HG03103 (cell line): ENCODE measurements at regions not wholly inside any gene's neighbourhood (a gene's known extent, or its start where the extent isn't known, plus 50 kb on each side); places are given as distances from the start of the nearest gene placed in this dataset.

Source experiments
- ATAC-seq: cut with Tn5 transposase; IDR thresholded peaks from one replicate; pipeline ENCODE4 v1.9.1; 2021; ENCODE audit warnings: low read depth; ENCODE audit not compliant: unreplicated experiment

- ATAC-seq, result no peak
Observed at GRCh38 chr3:177746337-177746933, 549.2 kb upstream of the TBL1XR1 start.

DNA sequence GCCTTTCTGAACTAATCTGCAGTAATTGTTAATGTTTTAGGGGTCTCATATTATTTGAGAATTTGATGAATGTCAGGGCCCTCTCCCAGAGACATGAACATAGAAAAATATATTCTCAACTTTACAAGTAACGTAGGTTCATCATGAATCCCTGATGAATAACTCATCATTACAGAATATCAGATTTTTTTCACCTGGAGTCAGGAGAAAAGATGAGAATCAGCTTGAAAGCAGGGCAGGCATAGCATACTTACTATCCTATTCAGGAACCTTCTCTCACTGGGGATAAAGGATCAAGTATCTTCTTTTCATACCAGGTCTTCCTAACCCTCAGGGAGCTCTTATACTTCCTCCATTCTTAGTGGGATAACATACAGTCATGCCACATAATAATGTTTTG lies 552.6 kb upstream of the TBL1XR1 start:
- no peak for ATAC-seq

GRCh38 chr3:177750436-177750835 lies 553.2 kb upstream of the TBL1XR1 start:
- ATAC-seq, result no peak

DNA sequence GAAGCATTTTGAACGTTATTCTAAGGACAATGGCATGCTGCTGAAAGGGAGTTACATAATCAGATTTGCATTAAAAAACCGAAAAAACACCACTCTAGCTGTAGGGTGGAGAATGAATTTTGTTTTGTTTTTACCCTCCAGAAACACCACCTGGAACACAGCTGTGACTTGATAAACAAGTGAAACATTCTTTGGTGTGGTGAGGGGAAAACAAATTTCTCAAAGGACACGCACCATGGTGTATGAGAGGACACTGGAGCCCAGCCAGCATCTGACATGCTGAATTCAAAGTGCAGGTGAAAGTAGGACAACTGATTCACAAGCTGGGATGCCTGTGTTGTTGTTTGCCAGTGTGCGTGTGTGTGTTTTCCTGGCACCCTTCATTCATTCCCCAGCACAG lies 554.5 kb upstream of the TBL1XR1 start:
- ATAC-seq, result no peak

- ATAC-seq, result no peak
Observed at GRCh38 chr3:177752831-177753230, 555.5 kb upstream of the TBL1XR1 start.

DNA sequence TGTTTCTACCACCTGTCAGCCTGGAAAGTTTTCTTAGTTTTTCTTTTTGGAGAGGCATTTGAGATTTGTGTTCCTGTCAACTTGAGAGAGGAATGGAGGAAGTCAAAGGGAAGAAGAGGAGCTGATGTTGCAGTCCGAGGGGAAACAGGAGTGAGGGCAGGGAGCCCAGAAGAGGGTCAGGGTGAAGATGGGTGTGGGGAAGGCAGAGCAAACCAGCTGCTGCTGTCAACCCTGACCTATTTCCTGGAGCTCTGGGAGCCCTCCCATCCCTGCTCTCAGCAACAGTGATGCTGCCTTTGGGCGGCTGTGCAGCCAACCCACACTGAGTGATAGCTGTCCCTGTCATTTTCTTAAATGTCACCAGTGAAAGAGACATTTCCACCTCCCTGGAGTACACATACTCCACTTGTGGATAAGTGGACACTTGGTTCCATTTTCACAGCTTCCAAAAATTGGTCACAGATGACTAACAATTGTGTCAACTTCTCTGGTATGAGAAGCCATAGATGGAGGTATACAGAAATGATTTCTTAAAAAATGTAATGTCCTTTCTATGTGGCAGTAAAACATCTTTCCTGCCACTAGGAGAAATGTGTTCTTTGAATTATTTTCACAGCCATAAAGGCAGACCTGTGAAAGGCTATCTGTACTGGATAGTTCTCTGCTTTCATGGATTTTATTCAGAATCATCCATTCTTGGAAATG lies 556.3 kb upstream of the TBL1XR1 start:
- no peak for ATAC-seq

GRCh38 chr3:177754508-177754921 lies 557.2 kb upstream of the TBL1XR1 start:
- ATAC-seq, result no peak

GRCh38 chr3:177758126-177758525 lies 560.8 kb upstream of the TBL1XR1 start:
- ATAC-seq, result no peak

- ATAC-seq, result no peak
Observed at GRCh38 chr3:177760803-177761202, 563.5 kb upstream of the TBL1XR1 start.

DNA sequence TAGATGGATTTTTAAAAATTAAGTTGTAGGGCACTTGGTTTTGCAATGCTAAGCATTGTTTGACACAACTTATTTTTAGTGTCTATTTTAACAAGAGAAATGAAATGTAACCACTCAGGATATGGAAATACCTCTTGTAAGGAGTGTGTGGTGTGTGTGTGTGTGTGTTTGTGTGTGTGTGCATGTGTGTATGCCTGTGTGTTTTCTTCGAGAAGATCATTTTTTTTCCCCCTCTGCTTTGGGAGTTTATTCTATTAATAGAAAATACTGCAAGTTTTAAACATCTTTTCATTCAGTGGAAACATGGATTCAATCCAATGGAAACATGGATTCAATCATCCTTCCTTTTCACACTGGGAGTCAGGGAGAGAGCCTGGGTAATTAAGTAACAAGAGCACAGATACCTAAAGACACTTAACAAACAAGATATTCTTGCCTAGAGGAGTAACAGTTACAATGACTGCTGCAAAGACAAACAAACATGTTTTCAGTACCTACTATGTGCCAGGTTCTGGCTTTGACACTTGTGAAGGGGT lies 567.2 kb upstream of the TBL1XR1 start:
- ATAC-seq, result no peak

DNA sequence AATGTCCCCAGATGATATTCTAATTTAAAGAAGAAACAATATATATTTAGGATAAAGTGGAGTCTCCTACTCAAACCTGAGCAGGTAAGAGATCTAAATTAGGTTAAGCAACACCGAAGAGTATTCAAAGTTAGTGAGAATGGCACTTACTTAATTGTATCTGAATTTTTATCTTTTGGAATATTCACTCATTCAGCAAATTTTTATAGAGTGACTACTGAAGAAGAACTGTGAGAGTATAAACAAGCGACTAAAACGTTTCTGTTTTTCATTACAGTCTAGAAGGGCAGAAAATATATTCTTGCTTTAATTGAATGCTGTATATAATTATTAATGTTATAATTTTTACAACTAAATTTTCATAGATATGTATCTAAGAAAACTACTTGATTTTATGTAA lies 567.7 kb upstream of the TBL1XR1 start:
- ATAC-seq, result no peak

- no peak for ATAC-seq
Observed at GRCh38 chr3:177770383-177771230, 573.3 kb upstream of the TBL1XR1 start.

GRCh38 chr3:177771780-177772179 lies 574.5 kb upstream of the TBL1XR1 start:
- ATAC-seq, result no peak

GRCh38 chr3:177772908-177773557 lies 575.8 kb upstream of the TBL1XR1 start:
- no peak for ATAC-seq

DNA sequence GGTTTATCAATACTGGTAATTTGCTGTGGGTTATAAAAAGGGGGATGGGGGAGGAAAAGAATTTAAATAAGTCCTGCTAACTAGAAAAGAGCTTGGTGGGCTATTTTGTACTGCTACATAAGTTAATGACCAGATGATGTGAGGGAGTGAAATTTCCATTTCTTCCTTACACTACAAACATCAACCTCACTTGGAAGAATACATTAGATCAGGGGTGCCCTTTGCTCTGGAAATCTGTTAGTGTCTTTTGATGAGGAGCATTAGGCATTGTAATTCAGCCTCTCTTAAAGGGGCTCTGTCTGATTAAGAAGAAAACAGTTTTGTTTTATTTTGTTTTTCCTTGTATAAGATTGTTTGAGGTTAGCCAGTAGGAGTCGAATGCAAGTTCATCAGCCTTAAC lies 576.4 kb upstream of the TBL1XR1 start:
- ATAC-seq, result no peak

GRCh38 chr3:177776661-177777101 lies 579.4 kb upstream of the TBL1XR1 start:
- no peak for ATAC-seq

DNA sequence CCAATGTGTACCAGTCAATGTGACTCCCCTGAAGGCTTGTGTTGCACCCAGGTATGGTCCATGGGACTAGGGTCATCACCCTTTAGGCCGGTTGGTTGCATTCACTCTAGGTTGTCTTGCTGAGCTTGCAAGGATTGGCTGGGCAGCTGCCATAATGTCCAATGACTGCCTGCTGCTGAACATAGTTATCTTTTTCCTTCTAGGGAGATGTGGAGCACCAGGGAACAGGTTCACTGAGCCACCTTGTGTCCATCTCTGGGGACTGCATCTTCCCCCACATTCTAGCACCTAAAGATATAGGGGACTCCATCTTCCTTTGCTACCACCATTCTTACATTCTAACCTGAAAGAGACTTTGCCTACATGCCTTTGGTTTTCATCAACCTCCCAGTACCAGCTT lies 580.4 kb upstream of the TBL1XR1 start:
- ATAC-seq, result peak; percentile 91

GRCh38 chr3:177778633-177779032 lies 581.4 kb upstream of the TBL1XR1 start:
- no peak for ATAC-seq

- ATAC-seq, result no peak
Observed at GRCh38 chr3:177781686-177782161, 584.4 kb upstream of the TBL1XR1 start.

GRCh38 chr3:177783338-177783737 lies 586.1 kb upstream of the TBL1XR1 start:
- no peak for ATAC-seq

DNA sequence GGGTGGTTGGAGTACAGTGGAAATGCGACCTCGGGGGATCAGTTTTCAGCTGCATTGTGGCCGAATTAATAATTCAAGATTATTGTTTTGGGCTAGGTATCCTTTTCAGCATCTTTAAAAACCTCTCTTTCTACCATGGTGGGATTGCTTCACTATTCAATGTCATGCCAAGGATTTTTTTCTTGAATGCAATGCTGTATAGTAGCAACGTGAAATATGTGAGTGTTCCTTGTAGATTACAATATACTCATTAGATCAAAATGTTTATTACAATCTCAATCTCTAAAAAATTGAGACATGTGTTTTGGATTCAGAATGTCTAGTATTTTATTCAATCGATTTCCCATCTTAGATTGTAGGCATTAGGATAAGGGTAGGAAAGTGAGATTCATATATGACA lies 586.5 kb upstream of the TBL1XR1 start:
- ATAC-seq, result no peak
